ENCODE measurements at regions not wholly inside any gene's neighbourhood (a gene's known extent, or its start where the extent isn't known, plus 50 kb on each side); places are given as distances from the start of the nearest gene placed in this dataset.
A peak's percentile ranks its signal among the peaks of the same experiment; 100 is the strongest.
"Not testable (repeated sequence)": the region's sequence is repeated elsewhere in the genome, so short reads cannot be mapped to it uniquely, and the experiment has no call there.

DNA sequence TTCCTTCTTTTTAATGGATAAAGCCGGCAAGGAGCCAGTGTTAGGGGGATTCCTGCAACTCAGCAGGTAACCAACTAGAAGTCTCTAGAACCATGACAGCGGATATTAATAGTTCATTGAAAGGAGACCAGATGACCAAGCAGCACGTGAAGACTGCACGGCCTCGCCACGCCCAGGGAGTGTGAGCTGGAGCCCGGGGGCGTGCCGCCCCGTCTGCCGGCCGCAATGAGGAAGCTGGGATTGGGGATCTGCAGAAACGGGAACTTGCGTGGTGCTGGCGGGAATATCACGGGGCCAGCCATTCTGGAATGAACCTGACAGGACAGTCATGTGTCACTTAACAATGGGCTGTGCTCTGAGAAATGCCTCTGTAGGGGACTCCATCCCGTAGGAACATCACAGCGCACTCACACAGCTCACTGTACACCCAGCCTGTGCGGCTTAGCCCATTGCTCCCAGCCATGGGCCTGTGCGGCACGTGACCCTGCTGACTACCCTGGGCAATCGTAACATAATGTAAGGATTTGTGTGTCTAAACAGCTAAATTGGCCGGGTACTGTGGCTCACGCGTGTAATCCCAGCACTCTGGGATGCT lies 4092.8 kb upstream of the TPTE start:
- DNase-seq: peak; percentile 24

DNA sequence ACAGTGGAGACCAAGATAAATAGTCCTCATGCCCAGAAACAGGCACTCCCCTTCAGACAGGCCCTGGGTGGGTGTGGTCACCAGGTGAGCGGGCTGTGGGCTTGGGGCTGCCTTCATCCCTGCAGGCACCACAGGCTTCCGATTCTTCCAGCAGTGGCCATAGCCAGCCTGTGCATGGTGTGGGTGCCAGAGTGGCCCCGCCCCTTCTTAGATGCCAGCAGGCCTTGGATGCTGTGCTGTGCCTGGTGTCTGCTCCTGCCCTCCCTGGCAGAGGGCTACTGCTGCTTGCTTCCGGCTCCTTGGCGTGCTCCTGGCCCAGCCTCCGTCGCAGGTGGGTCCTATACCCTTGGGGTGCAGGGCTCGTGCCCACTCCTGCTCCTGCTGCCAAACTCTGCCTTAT lies 4091.5 kb upstream of the TPTE start:
- DNase-seq: not testable (repeated sequence)

DNA sequence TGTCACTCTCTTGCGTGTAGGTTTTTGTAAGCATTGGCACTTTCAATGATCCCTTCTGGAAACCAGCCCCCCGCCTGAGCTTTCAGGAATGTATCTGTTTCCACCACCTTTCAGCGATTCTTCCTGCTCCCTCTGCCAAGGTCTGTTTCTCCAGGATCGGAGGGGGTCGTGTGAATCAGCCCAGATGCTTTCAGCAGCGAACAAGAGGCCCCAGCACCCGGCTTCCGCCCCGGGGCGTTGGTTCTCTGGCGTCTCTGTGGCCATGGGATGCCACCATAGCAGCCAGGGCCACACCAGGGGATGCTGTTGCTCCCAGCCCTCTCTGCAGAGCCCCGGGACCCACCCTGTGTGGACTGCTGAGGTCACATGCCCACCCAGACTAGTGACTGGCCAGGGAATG lies 4088.2 kb upstream of the TPTE start:
- DNase-seq: not testable (repeated sequence)

DNA sequence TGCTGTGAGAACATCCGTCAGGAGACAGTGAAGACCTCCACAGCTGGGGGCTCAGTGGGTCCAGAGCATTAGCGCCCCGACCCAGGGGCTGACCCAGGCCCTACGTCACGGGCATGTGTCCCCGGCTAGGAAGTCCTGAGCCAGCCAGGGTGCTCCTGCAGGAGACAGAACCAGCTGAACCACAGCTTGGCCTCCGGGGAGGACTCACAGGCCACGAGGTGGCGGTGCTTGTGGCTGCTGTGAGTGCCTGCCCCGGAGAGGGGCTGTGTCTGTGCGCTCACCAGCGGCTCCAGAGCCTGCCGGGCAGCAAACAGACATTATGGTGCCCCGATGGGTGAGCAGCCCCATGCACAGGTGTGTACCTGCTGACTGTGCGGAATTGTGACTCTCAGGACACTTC lies 4085.2 kb upstream of the TPTE start:
- not testable (repeated sequence) for DNase-seq

DNA sequence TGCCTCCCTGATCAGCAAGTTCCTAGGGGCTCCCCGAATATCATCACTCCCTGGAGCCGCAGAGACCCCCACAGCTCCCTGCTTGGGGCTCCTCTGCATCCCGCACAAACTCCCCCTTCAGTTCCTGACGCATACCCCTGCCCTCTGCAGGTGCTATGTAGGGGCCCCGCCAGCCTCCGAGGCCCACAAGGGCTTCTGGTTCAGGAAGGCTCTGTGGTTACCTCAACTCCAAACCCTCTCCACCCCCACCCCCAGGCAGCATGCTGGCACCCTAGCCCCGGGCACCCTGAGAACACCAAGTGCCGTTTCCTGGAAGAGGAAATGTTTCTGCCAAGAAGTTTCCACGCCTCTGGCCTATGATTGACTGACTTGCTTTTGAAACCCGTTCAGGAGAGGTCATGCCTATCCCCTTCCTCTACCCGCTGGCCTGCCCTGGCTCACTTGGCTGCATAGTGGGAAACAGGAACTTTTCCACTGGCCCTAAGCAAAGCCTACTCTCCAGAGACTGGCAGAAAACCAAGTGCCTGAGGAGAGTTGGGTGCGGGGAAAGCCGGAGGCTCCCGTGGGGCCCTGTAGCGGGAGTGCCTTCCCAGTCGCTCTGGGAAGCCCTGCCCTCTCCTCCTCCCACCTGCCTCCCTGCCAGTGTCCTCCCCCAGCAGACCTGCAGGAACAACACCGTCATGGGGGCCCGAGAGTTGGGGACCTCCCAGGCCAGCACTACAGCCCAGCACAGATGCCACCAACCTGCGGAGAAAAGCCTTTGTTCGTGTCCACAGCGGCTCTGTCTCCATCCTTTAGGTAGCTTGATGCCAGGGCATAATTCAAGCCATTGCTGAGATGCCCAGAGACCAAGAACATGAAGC lies 4084.2 kb upstream of the TPTE start:
- DNase-seq: not testable (repeated sequence)

DNA sequence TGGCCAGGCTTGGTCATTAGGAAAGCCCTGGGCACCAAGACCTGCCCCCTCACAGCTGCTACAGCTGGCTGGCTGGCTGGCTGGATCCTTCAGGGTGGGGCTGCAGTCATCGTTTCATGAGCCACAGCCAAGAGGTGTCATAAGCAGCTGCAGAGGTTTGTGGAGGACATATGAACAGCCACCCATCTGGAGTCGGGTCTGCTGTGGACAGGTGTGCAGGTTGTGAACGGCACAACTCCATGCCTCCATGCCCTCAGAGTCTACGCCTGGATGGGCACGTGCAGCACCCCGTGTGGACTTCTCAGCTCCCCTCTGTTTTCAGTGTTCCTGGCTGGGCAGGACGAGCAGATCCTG lies 4083.6 kb upstream of the TPTE start:
- DNase-seq: not testable (repeated sequence)

DNA sequence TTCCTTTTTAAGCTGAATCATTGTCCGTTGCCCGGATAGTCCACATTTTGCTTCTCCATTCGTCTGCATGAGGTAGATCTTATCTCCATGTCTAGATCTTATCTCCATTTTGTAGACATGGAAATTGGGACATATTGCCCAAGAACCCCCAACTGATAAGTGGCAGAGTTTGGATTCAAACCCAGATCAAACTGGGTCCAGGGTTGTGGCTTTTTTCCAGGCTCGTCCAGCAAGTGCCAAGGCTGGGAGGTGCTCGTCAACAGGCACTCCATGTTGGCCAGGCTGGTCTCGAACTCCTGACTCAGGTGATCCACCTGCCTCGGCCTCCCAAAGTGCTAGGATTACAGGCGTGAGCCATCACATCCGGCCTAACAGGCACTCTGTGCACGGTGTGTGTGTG lies 4082.3 kb upstream of the TPTE start:
- not testable (repeated sequence) for DNase-seq

DNA sequence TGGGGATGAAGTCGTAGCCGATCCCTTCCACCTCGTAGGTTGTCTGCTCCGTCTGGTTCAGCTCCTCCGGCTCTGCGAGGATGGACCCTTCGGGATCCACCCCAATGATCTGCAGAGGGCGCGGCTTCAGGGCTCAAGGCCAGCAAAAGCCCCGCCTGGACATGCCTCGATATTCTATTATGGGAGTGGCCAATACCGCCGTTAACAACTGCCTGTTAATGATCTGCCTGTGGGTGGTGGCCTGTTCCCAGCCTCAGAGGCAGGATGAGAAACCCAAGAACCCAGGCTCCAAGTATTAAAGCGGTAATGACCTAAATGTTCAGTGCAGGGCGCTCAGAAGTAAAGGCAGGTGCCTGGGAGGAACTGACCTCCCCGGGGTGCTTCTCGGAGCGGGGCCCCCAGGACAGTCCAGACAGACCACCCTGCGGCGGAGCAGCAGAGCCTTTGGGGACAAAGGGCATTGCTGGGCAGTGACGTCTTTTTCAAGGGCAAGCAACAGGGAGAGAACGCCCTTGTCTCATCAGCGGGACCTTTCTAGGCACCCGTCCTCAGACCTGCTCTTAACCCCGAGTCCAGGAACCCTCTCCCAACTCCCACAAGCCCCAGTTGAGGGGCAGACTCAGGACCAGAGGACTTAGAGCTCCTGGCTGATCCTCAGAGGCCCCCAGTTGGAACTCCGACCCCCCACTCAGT lies 4066.6 kb upstream of the TPTE start:
- DNase-seq: not testable (repeated sequence)

DNA sequence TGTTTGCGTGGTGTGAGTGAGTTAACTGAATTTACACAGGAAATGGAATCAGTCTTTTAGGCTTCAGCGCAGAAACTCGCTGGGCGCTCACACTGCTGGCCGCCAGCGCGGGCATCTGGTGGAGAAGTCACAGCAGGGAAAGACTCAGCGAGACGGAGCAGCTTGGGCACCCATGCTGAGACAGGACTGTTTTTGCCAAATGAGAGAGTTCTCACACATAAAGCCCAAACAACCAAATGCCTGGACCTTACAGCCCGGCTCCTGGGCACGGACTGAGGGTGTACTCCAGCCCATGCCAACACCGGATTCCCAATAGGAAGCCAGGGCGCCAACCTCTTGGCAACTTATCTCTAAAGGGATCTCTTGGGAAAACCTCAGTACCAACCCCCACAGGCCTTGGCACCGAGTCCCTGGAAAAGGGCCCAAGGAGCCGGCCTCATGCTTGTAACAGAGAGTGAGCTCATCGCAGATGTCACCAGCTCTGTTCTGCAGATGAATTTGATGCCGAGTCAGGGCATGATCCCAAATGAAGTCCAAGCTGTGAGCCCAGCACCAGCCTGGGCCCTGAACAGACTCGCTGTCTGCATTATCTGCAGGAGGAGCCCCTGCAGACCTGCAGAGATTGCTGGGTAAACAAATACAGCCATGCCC lies 4065.2 kb upstream of the TPTE start:
- DNase-seq: not testable (repeated sequence)

DNA sequence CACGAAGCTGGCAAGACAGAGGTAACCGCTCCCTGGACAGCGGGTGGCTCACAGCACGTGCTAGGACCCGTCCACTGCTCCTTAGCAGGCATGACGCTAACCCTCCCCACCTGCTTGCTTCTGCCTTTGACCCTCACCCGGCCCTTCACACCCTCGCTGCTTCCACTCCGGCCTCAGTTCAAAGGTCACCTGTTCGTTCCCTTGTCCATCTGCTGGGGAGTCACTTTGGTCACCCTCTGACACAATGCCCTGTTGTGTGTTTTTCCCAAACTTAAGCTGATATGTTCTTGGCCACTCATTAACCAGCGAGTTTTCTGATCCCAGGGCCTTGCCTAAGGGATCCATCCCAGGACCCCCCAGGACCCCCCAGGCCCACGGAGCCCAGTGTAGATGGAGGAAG lies 4061.6 kb upstream of the TPTE start:
- not testable (repeated sequence) for DNase-seq

DNA sequence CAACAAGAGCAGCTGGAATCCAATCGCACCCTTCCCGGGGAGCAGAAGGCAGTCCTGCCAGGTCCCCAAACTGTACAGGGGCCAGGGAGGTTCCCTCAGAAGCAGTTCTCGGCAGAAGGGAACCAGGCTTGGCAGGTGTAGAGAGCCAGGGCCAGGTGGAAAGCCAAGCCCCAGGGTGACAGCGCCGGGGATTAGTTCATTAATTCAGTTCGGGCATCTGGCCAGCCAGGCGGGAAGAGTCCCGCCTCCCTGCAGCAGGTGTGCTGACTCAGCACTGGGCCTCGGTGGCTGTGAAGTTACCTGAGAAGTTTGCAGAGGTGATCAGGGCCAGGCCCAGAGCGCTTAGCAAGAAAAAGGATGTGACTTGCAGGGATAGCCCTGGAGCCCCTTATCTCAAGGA lies 4060.0 kb upstream of the TPTE start:
- not testable (repeated sequence) for DNase-seq

DNA sequence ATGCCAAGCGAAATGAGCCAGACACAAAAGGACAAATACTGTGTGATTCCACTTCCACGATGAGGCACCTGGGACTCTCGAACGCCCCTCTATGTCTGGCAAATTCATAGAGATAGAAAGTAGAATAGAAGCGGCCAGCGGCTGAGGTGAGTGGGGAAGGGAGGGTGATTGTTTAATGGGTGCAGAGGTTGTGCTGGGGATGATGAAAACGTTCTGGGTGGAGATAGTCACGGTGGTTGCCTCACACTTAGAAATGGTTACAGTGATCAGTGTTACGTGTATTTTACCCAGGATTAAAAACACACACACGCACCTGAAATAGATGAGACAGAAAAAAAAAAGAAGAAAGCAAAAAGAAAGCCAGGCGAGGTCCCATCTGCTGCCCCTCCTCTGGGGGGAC lies 4057.0 kb upstream of the TPTE start:
- not testable (repeated sequence) for DNase-seq

DNA sequence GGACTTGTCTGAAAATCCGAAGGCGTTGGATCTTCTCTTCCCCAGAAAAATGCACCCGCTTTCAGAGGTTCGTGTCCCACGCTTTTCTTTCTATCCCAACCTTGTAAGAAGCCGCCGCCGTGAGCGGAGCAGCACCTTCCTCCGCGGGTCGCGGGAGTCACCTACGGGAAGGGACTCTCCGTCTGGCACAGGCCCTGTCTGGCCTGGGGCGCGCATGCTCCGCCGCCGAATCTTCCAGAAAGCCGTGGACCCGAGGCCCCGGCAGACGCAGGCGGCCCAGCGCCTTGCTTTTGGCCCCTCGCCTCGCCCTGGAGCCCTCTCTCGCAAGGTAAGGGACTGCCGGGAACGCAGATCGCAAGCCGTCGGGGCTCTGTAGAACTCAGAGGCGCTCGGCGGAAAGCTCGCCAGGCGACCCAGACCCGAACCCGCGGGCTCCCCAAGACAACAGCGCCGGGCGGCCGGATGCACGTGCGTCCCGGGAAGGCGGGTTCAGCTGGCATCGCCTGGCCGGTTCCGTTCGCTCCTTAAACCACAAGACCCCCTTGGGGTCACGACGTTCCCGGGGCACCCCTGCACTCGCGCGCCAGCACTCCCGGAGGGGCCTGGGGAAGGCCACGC lies 4055.2 kb upstream of the TPTE start:
- DNase-seq: not testable (repeated sequence)

DNA sequence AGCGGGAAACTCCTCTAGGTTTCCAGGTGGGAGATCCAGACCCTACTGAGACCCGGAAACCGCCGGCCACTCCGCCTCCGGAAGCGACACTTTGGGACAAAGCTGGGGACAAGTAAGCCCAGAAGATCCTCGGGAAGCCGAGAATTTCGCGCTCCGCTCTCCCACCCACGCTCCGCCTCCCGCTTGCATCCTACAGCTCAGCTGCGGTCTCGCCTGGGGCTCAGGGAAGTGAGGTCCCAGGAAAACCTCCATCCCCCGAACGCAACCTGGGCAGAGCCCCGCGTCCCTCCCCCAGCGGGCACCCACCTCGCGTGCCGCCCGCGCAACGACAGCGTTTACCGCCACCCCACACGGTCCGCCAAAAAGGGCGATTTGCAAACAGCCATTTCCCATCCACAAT lies 4054.7 kb upstream of the TPTE start:
- not testable (repeated sequence) for DNase-seq

DNA sequence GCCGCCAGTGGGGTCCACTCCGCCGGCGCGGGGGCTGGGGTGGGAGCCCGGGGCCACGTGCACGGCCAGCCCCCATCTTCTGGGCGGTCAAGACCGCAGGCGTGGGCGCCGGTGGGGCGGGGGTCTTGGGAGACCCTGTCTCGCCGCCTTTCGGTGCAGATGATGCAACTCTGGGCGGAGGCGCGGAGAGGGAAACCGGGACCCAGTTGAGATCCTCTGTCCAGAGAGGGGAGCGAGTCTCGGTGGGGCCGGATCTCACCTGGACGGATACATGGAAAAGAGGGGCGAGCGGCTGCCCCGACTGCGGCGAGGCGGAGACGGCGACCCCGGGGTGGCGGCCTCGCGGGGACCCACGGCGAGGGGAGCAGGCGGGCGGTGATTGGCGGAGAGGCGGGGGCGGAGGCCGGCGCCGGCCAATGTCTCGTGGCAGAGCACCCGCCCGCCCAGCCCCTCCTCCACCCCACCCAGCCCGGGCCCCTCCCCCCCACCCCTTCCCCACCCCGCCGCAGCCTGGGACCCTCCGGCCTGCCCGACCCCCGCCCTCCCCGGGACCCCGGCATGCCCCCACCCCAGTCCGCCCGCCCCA lies 4054.1 kb upstream of the TPTE start:
- not testable (repeated sequence) for DNase-seq

DNA sequence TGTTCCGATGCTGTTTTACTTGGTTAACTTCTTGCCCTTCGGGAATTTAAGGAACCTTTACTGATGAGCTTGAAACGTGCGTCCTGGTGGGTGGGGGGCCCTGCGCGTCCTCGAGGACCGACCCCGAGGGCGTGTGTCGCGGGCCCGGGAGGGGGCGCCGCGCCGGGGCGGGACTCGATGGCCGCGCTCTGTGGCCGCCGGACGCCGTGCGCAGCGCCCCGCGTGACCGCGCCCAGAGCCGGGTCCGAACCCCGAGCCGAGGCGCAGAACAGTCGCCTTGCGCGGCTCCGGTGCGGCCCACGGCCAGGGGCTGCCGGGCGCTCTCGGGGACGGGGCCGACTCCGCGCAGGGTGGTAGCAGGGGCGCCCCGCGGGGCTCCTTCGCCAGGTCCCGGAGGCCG lies 4053.5 kb upstream of the TPTE start:
- not testable (repeated sequence) for DNase-seq

DNA sequence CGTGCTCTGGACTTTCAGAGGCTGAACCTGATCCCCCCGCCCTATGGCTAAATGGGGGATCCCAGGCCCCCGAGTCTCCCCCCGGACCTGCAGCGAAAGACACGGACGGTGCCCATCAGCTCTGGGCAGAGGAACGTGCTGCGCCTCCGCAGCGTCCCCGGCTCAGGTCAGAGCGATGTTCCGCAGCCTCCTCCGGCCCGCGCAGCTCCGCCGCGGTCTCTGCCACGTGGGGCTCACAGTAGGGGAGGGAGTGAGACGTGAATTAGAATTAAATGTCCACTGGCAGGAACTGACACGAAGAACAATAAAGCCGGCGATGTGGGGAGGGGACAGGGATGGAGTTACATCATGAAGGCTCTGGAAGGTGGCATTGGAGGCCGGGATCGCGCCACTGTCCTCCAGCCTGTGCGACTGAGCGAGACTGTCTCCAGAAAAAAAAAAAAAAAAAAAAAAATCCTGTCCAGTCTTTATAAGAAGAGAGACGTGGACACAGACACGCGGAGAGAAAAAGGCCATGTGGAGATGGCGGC lies 4053.0 kb upstream of the TPTE start:
- DNase-seq: not testable (repeated sequence)

DNA sequence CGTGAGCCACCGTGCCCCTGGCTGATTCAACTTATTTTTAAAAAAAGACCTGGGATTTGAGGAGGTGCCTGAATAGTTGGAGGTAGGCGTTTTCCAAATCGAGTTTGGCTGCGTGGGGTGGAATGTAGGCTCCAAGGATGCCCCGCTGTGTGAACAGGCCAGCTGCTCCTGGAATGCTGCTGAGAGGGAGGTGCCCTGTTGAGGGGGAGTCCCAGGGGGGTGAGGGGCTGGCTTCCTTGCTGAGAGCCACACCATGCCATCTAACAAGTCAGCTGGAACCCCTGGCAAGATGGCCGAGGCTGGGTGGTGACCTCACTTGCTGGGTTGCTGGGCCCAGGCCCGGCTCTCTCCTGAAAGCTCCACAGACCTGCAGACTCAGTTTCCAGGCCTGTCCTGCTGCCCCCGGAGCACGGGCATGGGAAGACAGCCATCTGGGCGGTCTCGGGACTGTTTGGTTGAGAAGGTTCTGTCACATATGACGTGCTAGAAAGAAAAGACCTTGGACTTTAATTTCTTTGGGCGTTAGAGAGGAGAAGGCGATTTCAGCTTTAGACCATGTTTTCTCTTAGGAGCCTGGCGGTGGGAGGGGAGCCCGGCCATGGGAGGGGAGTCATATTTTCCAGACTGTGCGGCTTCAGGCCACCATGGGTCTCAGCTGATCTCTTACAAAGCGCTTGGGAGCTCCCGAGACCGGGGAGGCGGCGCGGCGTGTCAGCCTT lies 4047.0 kb upstream of the TPTE start:
- not testable (repeated sequence) for DNase-seq

DNA sequence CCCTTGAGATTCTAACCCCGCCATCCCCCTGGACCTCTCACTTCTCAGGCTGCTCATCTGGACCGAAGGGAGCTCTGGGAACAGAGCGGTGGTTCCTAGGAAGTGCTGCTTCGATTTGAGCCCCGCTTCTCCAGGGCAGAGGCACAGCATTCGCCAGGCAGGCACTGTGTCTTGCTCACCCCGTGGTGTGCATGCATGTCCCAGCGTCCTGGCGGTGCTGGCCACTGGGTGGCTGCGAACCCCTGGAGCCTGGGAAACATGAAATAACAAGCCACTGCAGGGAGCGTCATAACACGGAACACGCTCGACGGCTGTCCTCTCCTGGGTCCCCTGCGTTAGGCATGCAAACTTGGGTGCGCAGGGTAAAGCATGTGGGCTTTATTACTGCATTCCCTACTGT lies 4040.3 kb upstream of the TPTE start:
- DNase-seq: not testable (repeated sequence)

DNA sequence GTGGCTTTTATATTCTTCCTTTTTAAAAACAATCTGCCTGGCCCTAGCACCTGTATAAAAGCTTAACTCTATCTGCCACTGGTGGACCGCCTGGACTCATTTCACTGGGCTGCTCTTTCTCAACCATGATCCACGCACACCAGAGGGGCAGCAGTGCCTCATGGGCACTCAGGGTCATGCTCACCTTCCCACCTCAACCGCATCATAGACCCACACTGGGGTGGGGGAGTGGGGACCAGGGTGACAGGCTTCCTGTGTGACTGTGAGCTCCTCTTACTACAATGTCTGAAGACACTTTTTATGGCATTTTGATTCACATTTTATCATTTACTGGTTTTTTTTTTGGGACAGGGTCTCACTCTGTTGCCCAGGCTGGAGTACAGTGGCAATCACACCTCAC lies 4038.8 kb upstream of the TPTE start:
- not testable (repeated sequence) for DNase-seq

DNA sequence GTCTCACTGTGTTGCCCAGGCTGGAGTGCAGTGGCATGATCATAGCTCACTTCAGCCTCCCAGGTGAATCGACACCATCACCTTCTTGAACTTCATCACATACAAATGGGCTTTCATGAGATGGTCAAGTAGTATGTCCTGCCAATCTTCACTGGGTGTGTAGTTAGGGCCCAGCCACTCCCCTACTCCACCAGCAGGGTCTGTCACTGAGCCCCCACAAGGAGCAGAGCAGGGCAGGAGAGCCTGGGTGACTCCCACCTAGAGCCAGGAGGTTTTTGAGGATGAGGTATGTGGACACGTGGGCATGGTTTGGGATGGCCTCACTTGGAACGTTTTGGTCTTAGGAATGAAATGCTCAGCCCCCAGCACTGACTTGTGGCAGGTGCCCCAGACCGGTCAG lies 4037.7 kb upstream of the TPTE start:
- DNase-seq: not testable (repeated sequence)
